ENCODE measurements at regions not wholly inside any gene's neighbourhood (a gene's known extent, or its start where the extent isn't known, plus 50 kb on each side); places are given as distances from the start of the nearest gene placed in this dataset.

DNA sequence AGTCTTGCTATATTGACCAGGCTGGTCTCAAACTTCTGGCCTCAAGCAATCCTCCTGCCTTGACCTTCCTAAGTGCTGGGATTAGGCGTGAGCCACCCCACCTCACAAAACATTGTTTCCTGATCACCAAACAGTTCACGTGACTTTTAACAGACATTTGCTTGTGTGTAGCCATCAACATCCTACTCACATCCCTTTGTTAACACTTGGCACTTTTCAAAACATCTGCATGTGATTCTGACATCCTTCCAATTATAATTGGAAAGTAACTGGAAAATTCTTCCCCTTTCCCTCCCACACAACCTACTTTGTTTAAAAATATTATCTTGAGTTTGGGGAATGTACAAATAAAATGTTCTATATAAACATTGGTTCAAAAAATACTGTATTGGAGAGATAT, 317.9 kb downstream of the PCNX1 start:
- Mint-ChIP-seq H3K27me3 (ENCODE audit: insufficient read depth) (peaks cover 2% of the 10 kb centered on the region; the same call in 1 of the 2 replicates), H3K9me3 (no peaks in the 10 kb centered on the region), H3K4me3 (no peak overlapping the region), H3K27ac (no peak overlapping the region), H3K4me1 (ENCODE audit: low read depth) (peaks cover 23% of the 10 kb centered on the region), H3K36me3 (ENCODE audit: low read depth) (no peaks in the 10 kb centered on the region)
- TF ChIP-seq, protein P1, sequence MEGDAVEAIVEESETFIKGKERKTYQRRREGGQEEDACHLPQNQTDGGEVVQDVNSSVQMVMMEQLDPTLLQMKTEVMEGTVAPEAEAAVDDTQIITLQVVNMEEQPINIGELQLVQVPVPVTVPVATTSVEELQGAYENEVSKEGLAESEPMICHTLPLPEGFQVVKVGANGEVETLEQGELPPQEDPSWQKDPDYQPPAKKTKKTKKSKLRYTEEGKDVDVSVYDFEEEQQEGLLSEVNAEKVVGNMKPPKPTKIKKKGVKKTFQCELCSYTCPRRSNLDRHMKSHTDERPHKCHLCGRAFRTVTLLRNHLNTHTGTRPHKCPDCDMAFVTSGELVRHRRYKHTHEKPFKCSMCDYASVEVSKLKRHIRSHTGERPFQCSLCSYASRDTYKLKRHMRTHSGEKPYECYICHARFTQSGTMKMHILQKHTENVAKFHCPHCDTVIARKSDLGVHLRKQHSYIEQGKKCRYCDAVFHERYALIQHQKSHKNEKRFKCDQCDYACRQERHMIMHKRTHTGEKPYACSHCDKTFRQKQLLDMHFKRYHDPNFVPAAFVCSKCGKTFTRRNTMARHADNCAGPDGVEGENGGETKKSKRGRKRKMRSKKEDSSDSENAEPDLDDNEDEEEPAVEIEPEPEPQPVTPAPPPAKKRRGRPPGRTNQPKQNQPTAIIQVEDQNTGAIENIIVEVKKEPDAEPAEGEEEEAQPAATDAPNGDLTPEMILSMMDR (IDR thresholded peaks at IDR 0.05), result no peak
- DNase-seq, result no peak

DNA sequence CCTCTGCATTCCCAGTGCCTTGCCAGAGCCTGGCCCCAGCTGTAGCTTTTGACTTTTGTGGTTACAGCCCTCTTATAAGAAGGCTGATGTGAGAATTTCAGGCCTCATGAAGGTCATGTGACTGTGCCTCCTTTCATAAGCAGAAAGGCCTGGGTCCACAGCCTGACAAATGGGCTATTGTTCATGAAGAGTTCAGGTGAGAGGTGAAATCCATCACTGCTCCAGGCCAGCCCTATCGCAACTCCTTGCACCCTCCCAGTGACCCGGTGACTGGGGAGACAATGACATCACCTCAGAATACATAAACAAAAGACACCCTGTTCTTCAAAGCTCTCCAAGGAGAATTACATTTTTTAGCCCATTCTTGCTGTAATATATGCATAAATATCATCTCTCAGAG, 321.5 kb downstream of the PCNX1 start:
- Mint-ChIP-seq H3K4me1 (ENCODE audit: low read depth) (peaks cover 11% of the 10 kb centered on the region), H3K9me3 (no peaks in the 10 kb centered on the region), H3K27me3 (ENCODE audit: insufficient read depth) (peaks cover 5% of the 10 kb centered on the region; the same call in 1 of the 2 replicates), H3K4me3 (no peak overlapping the region), H3K36me3 (ENCODE audit: low read depth) (no peaks in the 10 kb centered on the region), H3K27ac (no peak overlapping the region)
- TF ChIP-seq, protein P1 (IDR thresholded peaks at IDR 0.05), result no peak
- no peak for DNase-seq

DNA sequence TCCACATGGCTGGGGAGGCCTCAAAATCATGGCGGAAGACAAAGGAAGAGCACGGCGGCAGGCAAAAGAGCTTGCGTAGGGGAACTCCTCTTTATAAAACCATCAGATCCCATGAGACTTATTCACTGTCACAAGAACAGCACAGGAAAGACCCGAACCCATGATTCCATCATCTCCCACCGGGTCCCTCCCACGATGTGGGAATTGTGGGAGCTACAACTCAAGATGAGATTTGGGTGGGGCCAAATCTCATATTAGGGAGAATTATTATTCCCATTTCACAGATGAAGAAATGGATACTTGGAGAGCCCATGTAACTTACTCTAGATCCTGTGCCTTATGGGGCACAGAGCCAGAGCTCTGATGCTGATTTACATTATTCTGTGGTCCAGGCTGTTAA, 322.6 kb downstream of the PCNX1 start:
- H3K4me3 Mint-ChIP-seq, result no peak overlapping the region
- H3K27ac Mint-ChIP-seq, result no peak overlapping the region

DNA sequence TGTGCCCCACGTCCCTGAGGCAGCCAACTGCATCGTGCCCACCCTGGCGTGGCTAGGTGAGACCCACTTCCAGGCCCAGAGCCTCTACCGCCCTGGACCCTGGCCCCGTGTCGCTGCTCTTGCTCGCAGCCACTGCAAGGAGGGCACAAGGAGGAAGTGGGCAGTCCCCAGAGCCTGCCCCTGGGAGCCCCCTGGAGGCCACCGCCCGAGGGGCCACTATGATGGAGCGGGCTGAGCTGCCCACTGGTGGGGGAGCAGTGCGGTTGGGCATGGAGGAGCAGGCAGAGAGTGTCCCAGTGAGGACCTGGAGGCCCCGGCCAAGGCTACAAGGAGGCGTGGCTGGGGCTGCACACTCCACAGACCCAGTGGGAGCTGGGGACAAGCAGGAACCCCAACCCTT, 323.6 kb downstream of the PCNX1 start:
- H3K9me3 Mint-ChIP-seq, result no peaks in the 10 kb centered on the region
- H3K4me1 Mint-ChIP-seq (ENCODE audit: low read depth), result peaks cover 11% of the 10 kb centered on the region
- H3K36me3 Mint-ChIP-seq (ENCODE audit: low read depth), result no peaks in the 10 kb centered on the region
- no peak overlapping the region for H3K4me3 Mint-ChIP-seq
- TF ChIP-seq, protein P1 (IDR thresholded peaks at IDR 0.05), result no peak
- H3K27ac Mint-ChIP-seq, result no peak overlapping the region
- no peak for DNase-seq
- peaks cover 5% of the 10 kb centered on the region; the same call in 1 of the 2 replicates for H3K27me3 Mint-ChIP-seq (ENCODE audit: insufficient read depth)

More for the DNA sequence above, 322.6 kb downstream of the PCNX1 start:
- DNase-seq, result no peak
- H3K27me3 Mint-ChIP-seq (ENCODE audit: insufficient read depth), result peaks cover 5% of the 10 kb centered on the region; the same call in 1 of the 2 replicates
- H3K4me1 Mint-ChIP-seq (ENCODE audit: low read depth), result peaks cover 11% of the 10 kb centered on the region
- no peaks in the 10 kb centered on the region for H3K9me3 Mint-ChIP-seq
- TF ChIP-seq, protein P1 (IDR thresholded peaks at IDR 0.05), result no peak
- no peaks in the 10 kb centered on the region for H3K36me3 Mint-ChIP-seq (ENCODE audit: low read depth)

DNA sequence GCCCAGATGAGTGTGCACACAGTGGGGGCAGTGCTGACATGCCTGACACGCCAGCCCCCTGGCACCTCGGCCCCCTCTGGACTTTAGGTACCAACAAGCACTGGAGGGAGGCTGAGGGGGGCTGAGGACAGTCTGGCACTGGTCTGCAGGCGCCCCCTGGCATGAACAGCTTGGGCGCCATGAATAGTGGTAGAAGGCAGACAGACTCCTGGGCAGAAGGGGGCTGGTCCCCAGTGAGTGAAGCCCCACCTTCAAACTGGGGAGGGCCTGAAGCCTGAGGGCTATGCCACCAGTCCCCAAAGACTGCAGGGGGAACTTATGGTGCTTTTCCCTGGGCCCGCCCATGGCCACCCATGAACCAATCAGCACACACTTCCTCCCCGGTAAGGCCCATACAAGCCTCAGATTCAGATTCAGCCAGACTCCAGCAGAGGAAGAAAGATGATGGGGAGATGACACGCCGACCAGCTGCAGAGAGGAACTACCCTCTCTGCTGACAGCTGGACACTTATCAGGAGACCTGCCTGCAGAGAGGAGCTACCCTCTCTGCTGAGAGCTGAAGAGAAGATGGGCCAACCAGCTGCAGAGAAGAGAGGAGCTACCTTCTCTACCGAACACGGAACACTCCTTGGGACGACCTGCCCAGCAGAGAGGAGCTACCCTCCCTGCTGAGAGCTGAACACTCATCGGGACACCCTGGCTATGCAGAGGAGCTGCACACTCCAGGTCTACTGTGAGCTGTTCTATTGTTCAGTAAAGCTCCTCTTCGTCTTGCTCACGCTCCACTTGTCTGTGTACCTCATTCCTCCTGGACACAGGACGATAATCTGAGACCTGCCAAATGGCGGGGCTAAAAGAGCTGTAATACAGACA, 324.5 kb downstream of the PCNX1 start:
- Mint-ChIP-seq H3K27me3 (ENCODE audit: insufficient read depth) (peaks cover 5% of the 10 kb centered on the region; the same call in 1 of the 2 replicates), H3K9me3 (no peaks in the 10 kb centered on the region), H3K27ac (no peak overlapping the region), H3K4me3 (no peak overlapping the region), H3K36me3 (ENCODE audit: low read depth) (no peaks in the 10 kb centered on the region), H3K4me1 (ENCODE audit: low read depth) (peaks cover 11% of the 10 kb centered on the region)
- no peak for DNase-seq
- TF ChIP-seq, protein P1 (IDR thresholded peaks at IDR 0.05), result no peak
